ENCODE measurements at regions not wholly inside any gene's neighbourhood (a gene's known extent, or its start where the extent isn't known, plus 50 kb on each side); places are given as distances from the start of the nearest gene placed in this dataset.
"Not testable (repeated sequence)": the region's sequence is repeated elsewhere in the genome, so short reads cannot be mapped to it uniquely, and the experiment has no call there.

DNA sequence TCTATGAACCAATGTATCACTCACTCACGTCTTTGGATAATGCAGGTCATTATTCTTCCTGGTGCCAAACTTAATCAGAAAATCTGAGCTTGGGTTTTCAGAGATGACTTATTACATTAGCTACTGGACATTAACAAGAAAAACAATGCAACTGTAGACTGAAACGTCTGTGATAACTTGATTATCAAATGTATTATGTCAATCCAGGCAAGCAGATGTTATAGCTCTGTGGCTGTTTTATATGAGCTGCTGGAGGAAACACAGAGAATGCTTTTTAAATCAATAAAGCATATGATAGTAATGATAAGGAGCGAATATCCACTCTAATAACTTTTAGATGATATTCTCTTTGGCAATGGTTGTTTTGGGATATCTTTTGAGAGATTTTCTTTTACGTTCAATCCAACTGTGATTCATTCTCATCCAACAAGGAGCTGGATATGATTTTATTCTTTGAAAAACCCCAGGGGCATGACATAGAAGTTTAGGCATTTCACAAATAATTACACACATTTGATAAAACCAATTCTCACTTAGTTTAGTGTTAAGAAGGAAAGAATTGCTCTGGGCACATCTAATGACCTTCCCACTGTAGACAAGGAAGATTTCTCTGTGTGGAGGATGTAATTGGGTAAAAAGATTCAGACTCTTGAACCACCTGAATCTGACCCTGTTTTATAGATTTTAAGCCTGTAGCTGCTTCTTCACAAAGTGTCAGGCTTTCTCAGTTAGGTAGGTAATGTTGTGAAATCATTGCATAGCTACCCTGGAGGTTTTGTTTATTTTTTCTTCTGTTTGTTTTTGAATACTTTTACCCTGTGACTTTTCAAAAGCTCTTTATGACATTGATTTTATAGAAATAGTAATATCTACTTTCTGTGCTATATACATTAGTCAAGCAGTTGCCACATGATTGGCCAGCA is 1124.7 kb downstream of the DNAJB9 start:
- no peak for TF ChIP-seq Cebpa-rat (IDR thresholded peaks at IDR 0.05)
- Histone ChIP-seq H3K36me3 (no peaks in the 10 kb centered on the region), H3K4me3 (no peak overlapping the region), H3K9ac (no peak overlapping the region), H3K4me2 (no peak overlapping the region), H3K4me1 (no peaks in the 10 kb centered on the region), H3K9me3 (replicated peaks in 1 of 11) (peaks cover 0 to 24% (median 8%) of the 10 kb centered on the region in 11 experiments; a peak in 13 of 22 replicates), H3K27me3 (no peaks in the 10 kb centered on the region), H4K20me1 (no peaks in the 10 kb centered on the region), H3K27ac (no peak overlapping the region)

- no peak overlapping the region for H3K9ac ChIP-seq
- no peaks in the 10 kb centered on the region for H3K4me1 ChIP-seq
- H3K36me3 ChIP-seq = no peaks in the 10 kb centered on the region
- H3K4me2 ChIP-seq = no peak overlapping the region
- H3K4me3 ChIP-seq = no peak overlapping the region
- H3K27me3 ChIP-seq = no peaks in the 10 kb centered on the region
- TF ChIP-seq Cebpa-rat (IDR thresholded peaks at IDR 0.05) = no peak
- H4K20me1 ChIP-seq = no peaks in the 10 kb centered on the region
- H3K27ac ChIP-seq = no peak overlapping the region
- peaks cover 0 to 24% (median 8%) of the 10 kb centered on the region in 11 experiments; a peak in 13 of 22 replicates for H3K9me3 ChIP-seq (replicated peaks in 1 of 11)
Observed at GRCh38 chr7:109695419-109695818, 1125.7 kb downstream of the DNAJB9 start.

DNA sequence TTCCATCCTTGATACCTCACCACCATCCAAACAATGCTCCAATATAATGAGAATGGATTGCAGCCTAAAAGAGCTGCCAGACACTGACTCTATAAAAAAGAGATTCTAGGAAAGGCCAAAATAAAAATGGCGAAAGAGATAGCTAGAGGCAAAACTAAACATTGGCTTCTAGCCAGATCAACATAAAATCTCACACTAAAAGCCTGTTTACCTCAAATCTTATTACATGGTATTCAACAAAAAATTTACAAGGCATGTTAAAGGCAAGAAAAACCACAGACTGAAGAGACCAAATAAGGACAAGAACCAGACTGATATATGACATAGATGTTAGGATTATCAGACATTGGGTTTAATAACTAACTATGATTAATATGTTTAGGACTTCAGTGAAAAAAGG is 1127.0 kb downstream of the DNAJB9 start:
- H3K4me3 ChIP-seq = no peak overlapping the region
- H4K20me1 ChIP-seq = no peaks in the 10 kb centered on the region
- H3K9me3 ChIP-seq (replicated peaks in 1 of 11) = peaks cover 0 to 24% (median 8%) of the 10 kb centered on the region in 11 experiments; a peak in 13 of 22 replicates
- H3K27me3 ChIP-seq = no peaks in the 10 kb centered on the region
- H3K36me3 ChIP-seq = no peaks in the 10 kb centered on the region
- H3K27ac ChIP-seq = no peak overlapping the region
- no peak overlapping the region for H3K9ac ChIP-seq
- no peak for TF ChIP-seq Cebpa-rat (IDR thresholded peaks at IDR 0.05)
- no peaks in the 10 kb centered on the region for H3K4me1 ChIP-seq
- no peak overlapping the region for H3K4me2 ChIP-seq

DNA sequence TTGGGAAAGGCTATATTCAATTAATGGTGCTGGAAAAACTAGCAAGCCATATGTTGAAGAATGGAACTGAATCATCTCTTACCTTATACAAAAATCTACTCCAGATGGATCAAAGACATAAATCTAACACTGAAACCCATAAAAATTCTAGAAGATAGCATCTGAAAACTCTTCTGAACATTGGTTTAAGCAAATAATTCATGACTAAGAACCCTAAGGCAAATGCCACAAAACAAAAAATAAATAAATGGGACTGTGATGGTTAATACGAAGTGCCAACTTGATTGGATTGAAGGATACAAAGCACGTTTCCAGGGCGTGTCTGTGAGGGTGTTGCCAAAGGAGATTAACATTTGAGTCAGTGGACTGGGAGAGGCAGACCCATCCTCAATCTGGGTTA is 1130.0 kb downstream of the DNAJB9 start:
- H3K4me3 ChIP-seq = no peak overlapping the region

DNA sequence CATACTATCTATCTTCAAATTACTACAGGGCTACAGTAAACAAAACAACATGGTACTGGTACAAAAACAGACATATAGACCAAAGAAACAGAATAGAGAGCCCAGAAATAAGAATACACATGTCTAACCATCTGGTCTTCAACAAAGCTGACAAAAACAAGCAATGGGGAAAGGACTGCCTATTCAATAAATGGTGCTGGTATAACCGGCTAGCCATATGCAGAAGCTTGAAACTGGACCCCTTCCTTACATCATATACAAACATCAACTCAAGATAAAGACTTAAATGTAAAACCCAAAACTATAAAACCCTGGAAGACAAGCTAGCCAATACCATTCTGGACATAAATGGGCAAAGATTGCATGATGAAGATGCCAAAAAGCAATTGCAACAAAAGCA is 1143.7 kb downstream of the DNAJB9 start:
- Histone ChIP-seq H3K9me3 (replicated peaks in 1 of 11) (no peaks in the 10 kb centered on the region), H4K20me1 (no peaks in the 10 kb centered on the region), H3K9ac (no peak overlapping the region), H3K27me3 (no peaks in the 10 kb centered on the region), H3K4me2 (no peak overlapping the region), H3K36me3 (no peaks in the 10 kb centered on the region), H3K4me1 (no peaks in the 10 kb centered on the region), H3K4me3 (no peak overlapping the region), H3K27ac (no peak overlapping the region)
- no peak for TF ChIP-seq Cebpa-rat (IDR thresholded peaks at IDR 0.05)

More for the DNA sequence above, 1130.0 kb downstream of the DNAJB9 start:
- Histone ChIP-seq H3K27ac (no peak overlapping the region), H3K36me3 (no peaks in the 10 kb centered on the region), H3K4me2 (no peak overlapping the region), H3K9me3 (replicated peaks in 1 of 11) (peaks cover 0 to 15% (median 0%) of the 10 kb centered on the region in 11 experiments; a peak in 6 of 22 replicates), H3K27me3 (no peaks in the 10 kb centered on the region), H4K20me1 (no peaks in the 10 kb centered on the region), H3K9ac (no peak overlapping the region), H3K4me1 (no peaks in the 10 kb centered on the region)
- no peak for TF ChIP-seq Cebpa-rat (IDR thresholded peaks at IDR 0.05)

DNA sequence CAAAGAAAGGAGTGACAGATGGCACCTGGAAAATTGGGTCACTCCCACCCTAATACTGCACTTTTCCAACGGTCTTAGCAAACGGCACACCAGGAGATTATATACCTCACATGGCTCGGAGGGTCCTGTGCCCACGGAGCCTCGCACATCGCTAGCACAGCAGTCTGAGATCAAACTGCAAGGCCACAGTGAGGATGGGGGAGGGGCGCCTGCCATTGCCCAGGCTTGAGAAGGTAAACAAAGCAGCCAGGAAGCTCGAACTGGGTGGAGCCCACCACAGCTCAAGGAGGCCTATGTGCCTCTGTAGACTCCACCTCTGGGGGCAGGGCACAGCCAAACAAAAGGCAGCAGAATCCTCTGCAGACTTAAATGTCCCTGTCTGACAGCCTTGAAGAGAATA is 1149.7 kb downstream of the DNAJB9 start:
- not testable (repeated sequence) for H3K27me3 ChIP-seq; H3K27ac ChIP-seq; H3K4me2 ChIP-seq; H3K36me3 ChIP-seq; H3K4me1 ChIP-seq; H4K20me1 ChIP-seq; H3K9me3 ChIP-seq (replicated peaks in 1 of 11); H3K4me3 ChIP-seq; H3K9ac ChIP-seq

DNA sequence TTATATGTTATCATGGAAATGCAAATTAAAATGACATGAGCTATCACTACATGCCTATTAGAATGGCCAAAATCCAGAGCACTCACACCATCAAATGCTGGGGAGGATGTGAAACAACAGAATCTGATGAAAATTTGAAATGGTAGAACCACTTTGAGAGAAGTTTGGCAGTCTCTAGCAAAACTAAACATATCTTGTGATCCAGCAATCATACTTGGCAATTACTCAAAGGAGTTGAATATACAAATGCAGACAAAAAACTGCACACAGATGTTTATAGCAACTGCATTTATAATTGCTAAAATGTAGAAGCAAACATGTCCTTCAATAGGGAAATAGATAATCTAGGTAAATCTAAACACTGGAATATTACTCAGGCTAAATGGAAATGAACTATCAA is 1164.9 kb downstream of the DNAJB9 start:
- Histone ChIP-seq H3K4me1 (no peaks in the 10 kb centered on the region), H3K9ac (no peak overlapping the region), H3K27me3 (no peaks in the 10 kb centered on the region), H4K20me1 (no peaks in the 10 kb centered on the region), H3K36me3 (no peaks in the 10 kb centered on the region), H3K4me3 (no peak overlapping the region), H3K4me2 (no peak overlapping the region), H3K27ac (no peak overlapping the region), H3K9me3 (replicated peaks in 1 of 11) (peaks cover 11 to 26% (median 23%) of the 10 kb centered on the region in 11 experiments; a peak in 16 of 22 replicates)
- no peak for TF ChIP-seq Cebpa-rat (IDR thresholded peaks at IDR 0.05)

DNA sequence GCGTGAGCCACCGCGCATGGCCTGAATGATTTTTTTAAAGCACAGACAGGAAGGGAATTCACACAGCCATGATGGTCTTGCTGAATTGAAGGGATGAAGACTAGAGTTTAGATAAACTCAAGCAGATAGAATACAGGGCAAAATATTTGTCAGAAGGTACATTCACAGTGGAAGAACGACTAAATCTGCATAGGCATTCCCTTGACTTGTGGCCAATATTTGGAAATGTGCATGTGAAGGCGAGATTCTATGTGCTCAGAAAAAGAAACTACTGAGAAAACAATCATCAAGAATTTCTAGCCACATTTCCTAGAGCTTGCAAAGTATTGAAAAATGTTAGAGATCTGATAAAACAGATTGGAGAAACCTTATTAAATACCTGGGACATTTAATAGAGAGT is 1166.2 kb downstream of the DNAJB9 start:
- H3K4me2 ChIP-seq = no peak overlapping the region
- no peak for TF ChIP-seq Cebpa-rat (IDR thresholded peaks at IDR 0.05)
- H3K36me3 ChIP-seq = no peaks in the 10 kb centered on the region
- H3K4me1 ChIP-seq = no peaks in the 10 kb centered on the region
- H3K9me3 ChIP-seq (replicated peaks in 1 of 11) = peaks cover 6 to 16% (median 12%) of the 10 kb centered on the region in 11 experiments; a peak in 16 of 22 replicates
- no peak overlapping the region for H3K9ac ChIP-seq
- no peak overlapping the region for H3K4me3 ChIP-seq
- H4K20me1 ChIP-seq = no peaks in the 10 kb centered on the region
- H3K27me3 ChIP-seq = no peaks in the 10 kb centered on the region
- H3K27ac ChIP-seq = no peak overlapping the region

- no peak for TF ChIP-seq Cebpa-rat (IDR thresholded peaks at IDR 0.05)
- peaks cover 0 to 31% (median 19%) of the 10 kb centered on the region in 10 experiments; a peak in 14 of 20 replicates for H3K4me1 ChIP-seq
Observed at GRCh38 chr7:109745677-109746410, 1176.2 kb downstream of the DNAJB9 start.

More at GRCh38 chr7:109745677-109746410, 1176.2 kb downstream of the DNAJB9 start:
- Histone ChIP-seq H3K36me3 (peaks cover 0 to 3% (median 0%) of the 10 kb centered on the region in 11 experiments; a peak in 1 of 22 replicates), H3K27me3 (no peaks in the 10 kb centered on the region), H3K4me2 (peak overlapping the region in 9 of 11 experiments; percentile 4 to 71 (median 53); a peak in 17 of 22 replicates), H4K20me1 (no peaks in the 10 kb centered on the region), H3K9ac (no peak overlapping the region), H3K9me3 (replicated peaks in 1 of 11) (peaks cover 13 to 52% (median 20%) of the 10 kb centered on the region in 11 experiments; a peak in 20 of 22 replicates), H3K27ac (peak overlapping the region in 1 of 11 experiments; percentile 38; a peak in 1 of 22 replicates), H3K4me3 (no peak overlapping the region; a peak in 1 of 20 replicates)
